Germinal center (tissue), 1 donor: ENCODE measurements at regions not wholly inside any gene's neighbourhood (a gene's known extent, or its start where the extent isn't known, plus 50 kb on each side); places are given as distances from the start of the nearest gene placed in this dataset.

Source experiments
- DNase-seq: peaks from one replicate; pipeline ENCODE4 v3.0.0; 2012; ENCODE audit warnings: mixed read lengths, low spot score

DNA sequence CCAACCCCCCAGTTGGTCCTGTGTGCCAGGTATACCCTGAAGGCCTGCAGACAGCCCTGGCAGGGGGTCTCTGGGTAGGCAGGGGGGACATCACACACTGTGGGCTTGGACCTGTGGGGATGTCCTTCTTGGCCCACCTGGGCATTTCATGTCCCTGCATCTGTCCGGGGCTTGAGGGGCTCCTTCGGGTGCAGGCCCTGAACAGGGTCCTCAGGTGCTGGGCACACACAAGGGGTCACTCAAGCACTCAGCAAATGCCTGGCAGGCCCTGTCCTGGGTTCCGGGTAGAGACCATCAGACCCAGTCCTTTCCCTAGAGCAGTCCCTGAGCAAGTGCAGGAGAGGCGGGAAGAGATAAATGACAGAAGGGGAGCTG is 70.5 kb upstream of the WNT11 start:
- no peak for DNase-seq

DNA sequence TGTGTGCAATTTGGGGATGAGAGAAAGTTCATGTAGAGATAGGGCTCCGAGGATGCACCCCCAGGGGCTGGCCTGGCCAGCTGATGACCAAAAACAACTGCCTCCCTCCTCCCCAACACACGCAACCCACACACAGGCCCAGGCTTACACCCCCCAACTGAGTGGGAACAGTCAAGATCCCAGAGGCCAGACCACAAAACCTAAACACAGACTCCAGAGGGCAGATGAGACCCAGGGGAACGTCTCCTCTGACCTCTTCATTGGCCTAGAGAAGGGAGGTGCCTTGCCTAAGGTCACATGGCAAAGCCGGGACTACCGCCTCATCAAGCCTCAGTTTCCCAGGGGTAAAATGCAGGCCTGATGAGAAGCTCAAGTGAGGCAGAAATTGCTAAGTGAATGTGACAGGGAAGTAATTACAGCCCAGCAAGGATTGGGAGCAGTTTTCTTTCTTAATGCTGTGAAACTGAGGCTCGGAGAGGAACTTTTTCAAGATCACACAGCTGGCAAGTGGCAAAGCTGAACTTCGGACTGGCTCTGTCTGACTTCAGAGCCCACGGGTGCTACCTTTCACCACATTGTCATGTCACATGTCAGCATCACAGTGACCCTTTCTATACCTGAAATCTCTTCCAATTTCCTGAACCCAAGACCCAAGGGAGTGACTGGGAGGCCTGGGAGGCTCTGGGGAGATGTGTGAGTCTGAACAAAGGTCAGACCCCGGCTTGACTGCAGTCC is 69.9 kb upstream of the WNT11 start:
- DNase-seq: no peak

DNA sequence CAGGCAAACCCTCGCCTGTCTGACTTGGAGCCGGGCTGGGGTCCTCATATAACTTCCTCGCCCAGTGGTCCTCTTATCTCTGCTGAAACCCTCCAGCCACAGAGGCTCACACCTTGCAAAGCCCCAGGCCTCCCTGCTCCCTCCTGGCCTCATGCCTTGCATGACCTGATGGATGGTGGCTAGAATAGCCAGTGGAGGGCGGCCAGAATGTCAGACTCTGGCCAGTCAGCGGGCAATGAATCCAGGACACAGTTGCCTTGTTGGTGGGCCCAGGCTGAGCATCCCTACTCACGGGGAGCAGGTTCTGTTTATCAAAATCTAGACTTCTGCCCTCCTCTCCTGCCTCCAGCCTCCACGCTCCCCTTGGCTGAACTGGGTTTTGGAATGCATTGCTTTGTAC is 69.1 kb upstream of the WNT11 start:
- no peak for DNase-seq

DNA sequence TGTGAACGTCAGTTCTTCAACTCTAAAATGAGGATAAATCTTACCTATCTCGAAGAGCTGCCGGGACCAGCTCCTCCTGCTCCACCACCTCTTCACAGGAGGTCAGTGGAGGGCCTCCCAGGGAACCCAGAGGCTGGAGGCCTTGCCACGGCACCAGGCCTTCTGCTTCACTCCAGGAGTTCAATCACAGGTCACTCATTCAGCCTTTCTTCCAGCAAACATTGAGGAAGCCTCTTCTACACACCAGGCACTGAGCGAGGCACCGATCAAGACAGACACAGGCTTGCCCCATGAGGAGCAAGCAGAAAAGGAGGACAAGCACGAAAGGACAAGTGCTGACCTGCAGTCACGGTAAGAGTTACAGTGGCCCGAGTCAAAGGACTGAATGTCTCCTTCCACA is 64.8 kb upstream of the WNT11 start:
- no peak for DNase-seq

DNA sequence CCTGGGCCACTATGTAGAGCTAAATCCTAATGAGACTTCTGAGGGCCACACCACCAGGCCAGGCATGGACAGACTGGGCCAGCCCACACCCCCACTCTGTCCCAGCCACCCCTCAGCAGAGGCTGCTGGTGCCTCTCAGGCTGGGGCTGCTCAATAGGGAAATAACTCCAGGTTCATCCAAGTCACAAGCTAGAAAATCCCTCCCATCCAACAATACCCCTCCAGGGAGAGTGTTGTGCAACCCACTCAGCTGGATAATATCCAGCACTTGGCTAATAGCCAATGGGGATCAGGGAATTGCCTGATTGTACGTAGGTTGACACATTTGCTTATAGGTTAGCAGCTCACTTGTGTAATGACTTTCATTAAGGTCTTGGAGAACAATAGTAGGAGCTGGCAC is 64.1 kb upstream of the WNT11 start:
- DNase-seq: no peak

DNA sequence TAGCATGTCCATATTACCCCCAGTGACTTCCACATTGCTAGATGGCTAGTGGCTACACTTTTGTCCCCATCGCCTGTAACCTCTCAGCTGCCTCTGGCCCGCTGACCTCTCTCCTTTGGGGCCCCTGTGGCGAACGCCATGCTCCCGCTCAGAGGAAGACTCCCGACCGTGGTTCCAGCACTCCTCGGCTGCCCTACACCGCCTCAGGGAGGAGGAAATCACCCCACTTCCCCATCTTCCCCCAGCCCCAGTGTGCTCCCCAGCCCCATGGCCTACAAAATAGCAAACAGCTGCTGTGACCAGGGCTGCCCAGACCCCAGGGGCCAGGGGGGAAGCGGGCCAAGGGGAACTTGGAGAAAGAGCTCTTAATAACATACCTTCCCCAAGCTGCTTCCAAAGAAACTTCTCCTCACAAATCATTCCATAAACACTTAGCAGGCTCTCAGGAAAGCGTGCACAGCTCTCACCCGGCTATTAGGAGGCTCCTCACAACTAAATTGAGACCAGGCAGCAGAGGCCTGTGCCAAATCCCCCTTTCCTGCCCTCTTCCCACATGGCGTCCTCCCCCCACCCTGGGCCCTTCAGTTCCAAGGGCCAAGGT is 63.5 kb upstream of the WNT11 start:
- DNase-seq: no peak

DNA sequence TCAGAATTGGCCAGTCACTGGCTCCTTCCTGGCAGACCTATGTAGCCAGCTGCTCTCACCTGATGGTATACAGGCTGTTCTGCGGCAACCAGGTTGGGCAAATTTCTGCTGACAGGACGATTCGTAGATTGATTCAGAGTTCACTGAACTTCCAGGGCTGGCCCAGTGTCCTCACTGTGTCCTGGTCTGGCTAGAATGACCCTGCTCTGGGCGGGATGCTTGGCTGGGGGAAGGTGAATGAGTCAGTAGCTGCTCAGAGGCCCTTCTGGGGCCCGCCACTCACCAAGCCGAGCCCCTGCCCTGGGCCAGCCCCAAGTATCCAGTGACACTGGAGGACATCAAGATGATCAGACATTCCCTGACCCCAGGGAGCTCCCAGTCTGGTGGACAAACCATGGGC is 62.9 kb upstream of the WNT11 start:
- no peak for DNase-seq

DNA sequence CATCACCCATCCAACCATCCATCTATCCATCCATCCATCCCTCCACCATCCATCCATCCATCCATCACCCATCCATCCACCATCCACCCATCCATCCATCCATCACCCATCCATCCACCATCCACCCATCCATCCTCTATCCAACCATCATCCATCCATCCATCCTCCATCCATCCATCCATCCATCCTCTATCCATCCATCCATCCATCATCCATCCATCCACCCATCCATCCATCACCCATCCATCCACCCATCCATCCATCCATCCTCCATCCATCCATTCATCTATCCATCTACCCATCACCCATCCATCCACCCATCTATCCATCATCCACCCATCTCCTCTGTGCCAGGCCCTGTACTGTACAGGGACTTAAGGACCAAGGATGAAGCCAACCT is 62.2 kb upstream of the WNT11 start:
- DNase-seq: no peak

DNA sequence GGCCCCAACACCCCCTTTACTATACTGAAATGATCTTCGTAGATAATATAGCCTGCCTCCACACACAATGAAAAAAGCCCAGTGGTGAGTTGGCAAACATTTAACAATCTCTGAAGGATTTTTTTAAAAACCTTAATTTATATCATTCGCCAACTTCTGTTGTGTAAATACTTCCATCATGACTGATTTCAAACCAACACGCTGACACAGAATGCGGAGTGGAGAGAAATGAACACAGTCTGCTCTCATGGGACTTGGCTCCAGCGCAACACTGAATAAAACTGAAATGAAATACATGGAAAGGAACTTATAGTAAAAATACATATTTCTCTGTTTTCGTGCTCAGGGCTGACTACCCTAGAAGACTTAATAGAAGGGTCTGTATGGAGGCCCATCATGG is 61.3 kb upstream of the WNT11 start:
- no peak for DNase-seq

DNA sequence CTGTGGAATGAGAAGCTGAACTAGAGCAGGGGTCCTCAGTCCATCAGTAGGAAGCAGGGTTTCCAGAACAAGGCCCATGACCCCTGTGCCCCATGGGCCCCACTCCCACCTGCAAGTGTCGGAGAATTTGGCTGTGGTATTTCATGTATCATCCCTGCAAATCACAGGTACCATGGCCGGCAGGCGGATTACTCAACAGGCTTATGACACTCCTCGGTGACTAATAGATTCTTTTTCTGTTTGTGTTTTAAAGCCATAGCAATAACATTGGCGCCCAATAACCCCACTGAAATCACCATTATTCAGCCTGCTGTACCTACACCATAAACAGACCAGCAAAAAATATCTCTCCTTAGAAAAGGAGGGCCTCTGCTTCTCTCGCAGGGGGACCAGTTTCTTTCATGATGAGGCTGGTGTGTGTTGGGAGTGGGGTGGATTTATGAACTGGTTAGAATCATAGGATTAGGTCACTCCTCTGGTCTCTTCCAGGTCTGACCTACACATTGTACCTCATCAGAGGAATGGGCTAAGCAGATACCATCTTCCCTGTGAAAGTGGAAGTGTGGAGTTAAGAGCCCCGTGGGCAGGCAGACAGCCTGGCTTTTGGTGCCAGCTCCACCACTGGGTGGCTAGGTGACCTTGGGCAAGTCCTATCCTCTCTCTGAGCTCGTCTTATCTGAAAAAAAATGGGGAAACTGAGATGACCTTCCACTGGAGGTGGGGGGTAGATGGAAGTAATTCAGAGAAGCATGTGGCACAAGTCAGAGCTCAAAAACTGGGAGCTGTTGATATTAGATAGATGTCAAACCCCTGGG is 60.2 kb upstream of the WNT11 start:
- DNase-seq: no peak

DNA sequence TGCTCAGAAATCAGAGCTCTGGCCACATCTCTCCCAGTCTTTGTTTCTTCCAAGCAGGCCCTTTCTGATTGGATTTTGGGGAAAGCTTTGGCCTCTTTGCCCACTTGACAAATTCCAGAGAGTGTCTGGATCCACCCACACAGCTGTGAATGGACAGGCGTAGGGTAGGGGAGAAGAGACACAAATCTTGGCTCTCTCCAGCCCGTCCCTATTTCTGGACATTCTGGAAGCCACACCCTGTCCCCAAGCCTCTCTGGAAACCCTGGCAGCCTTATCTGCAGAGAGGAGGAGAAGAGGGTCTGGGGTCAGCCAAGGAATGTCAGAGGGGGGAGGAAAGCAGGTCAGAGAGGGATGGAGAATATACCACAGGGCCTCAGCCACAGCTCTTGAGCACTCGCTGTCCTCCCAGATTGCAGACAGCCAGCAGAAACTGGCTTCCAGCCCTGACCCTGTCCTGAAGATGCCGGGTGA is 59.5 kb upstream of the WNT11 start:
- DNase-seq: no peak

DNA sequence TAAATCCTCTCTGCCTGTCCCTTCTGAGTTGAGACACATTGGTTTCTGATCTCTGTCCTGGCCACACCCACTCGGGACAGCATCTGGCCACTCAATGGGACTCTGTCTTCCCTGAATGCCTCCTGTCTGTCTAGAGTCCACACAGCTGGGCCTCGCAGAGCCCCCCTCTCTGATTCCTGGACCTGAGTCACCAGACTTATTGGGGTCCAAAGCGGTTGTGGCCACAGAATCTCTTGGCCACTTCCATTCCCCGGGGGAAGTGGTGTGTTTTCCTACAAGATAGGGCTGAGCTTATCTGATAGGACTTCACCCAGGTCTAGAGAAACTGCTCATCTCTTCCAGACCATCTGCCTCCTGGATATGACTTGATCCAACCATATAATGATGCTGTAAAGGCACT is 57.4 kb upstream of the WNT11 start:
- no peak for DNase-seq

DNA sequence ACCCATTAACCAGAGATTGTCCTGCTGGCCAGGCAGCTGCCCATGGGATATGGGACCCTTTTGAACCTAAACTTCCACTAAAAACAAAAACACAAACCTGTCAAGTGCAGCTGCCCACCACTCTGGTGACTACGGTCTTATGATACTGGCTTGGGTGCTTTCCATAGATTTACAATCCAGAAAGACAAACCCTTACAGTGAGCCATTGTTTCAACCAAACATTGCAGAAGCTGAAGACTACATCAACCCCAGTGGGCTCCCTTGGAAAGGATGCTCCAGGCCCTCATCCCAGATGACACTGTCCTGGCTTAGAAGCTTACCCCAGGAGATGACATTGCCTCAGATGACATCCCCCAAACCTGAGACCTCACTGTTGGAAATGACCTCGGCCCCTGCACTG is 56.9 kb upstream of the WNT11 start:
- DNase-seq: no peak

DNA sequence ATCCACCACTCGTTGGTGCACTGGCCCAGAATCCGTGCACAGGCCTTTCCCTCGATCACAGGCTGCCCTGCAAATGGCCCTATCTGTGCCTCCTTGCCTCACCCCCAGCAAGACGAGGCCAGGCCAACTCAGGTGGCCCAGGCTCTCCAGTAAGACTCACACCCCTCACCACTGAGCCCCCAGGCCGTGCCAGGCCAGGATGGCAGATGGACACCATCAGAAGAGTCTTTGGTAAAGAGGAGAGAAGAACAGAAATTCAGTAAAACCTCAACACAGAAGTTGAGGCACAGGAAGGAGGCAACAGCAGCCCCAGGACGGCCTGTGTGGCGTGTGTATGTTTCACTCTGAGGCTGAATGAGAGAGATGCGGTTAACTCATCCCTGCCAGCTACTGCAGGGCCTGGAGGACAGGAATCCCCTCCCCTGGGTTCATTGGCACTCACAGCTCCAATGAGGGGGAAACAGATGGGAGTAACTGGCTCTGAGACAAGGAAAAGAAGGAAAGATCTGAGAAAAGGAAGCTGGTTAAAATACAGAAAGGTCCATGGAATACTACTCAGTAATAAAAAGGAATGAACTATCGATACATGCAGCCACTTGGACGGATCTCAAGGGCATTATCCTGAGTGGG is 54.1 kb upstream of the WNT11 start:
- no peak for DNase-seq

DNA sequence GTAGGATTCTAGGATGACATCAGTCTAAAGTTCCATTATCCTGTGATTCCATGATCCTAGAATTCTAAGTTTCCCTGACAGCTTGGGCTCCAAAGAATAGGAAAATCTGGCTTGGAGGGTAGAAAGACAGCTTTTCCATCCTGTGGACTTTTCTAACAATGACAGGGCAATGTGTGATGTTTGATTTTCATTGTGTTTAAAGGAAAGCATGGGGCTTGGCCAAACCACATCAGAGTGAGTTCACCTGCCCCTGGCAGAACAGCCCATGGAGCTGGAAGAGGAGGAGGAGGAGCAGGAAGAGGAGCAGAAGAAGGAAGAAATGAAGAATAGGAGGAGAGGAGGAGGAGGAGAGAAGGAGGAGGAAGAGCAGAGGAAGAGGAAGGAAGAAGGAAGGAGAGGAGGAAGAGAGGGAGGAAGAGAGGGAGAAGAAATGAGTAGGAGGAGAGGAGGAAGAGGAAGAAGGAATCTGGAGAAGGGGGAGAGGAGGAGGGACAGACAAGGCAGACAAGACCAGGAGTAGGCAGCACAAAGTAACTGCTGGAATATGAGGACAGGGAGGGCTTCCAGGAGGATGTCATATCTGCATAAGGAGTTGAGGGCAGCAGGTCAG is 53.1 kb upstream of the WNT11 start:
- DNase-seq: no peak

DNA sequence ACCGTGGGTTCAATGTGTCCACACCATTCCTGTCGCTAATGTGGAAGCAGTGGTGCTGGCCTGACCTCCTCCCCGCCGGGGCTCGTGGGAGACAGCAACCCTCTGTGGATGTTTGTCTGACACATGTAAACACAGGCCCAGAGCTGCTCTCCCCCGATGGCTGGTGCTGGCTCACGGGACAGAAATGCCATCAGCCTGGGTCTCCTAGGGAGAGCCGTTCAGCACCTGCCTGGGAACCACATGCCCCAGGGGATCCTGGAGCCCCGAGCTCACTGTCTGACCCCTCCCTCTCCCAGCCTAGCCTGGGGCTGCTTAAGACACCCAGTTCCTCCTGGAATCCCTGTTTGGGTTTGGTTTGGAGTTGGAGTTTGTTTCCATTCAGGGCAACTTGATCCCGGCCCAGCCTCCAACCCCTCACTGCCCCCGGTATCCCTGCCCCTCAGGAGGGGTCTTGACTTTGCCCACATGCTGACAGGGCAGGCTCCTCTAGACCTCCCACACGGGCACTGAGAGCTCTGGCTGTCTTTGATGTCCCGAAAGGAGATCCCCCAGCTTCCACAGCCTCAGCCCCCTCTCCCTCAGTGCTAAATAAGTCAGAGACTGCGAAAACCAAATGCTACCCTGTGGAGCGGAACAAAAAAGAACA is 50.9 kb upstream of the WNT11 start:
- no peak for DNase-seq

DNA sequence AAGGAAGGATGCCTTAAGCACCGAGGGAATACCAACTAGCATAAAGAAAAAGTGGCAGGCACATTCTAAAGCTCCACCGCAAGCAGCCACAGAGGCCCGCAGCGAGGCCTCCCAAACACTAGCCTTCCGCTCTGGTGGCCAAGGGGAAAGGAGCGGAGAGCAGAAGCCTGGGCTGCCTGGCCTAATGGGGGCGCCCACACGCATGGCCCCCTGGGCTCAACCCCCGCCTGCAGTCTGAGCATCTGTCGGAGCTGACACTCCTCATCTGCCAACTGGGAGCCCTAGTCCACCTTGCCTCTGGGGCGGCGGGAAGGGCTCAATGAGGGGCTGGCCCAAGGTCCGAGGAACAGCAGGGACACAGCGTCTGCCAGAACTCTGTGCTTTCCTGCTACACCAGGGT is 50.1 kb upstream of the WNT11 start:
- no peak for DNase-seq
